HEK293T (cell line): ENCODE measurements at regions not wholly inside any gene's neighbourhood (a gene's known extent, or its start where the extent isn't known, plus 50 kb on each side); places are given as distances from the start of the nearest gene placed in this dataset.
"Not testable (repeated sequence)": the region's sequence is repeated elsewhere in the genome, so short reads cannot be mapped to it uniquely, and the experiment has no call there.

Experiments used
- CTCF ChIA-PET: fragments of 350-600 bp; formaldehyde crosslinking; extraction: SDS; loops from one replicate; lab custom pipeline; 2021; ENCODE audit warnings: antibody characterized with exemption, inconsistent platforms; lab: Yijun Ruan, JAX
- POLR2A ChIA-PET: fragments of 350-600 bp; formaldehyde crosslinking; extraction: SDS; loops from one replicate; lab custom pipeline; 2020; ENCODE audit warnings: antibody characterized with exemption, inconsistent platforms; lab: Yijun Ruan, JAX
- DNase-seq: peaks from one replicate; pipeline ENCODE4 v3.0.0; 2012; ENCODE audit warnings: mixed read lengths; ENCODE audit errors: extremely low spot score
- ARNT ChIP-seq: fragments of 450-650 bp; IDR thresholded peaks from 2 replicates; pipeline ENCODE4 v1.6.1; 2017; ENCODE audit warnings: mild to moderate bottlenecking
- BHLHE40 ChIP-seq: fragments of 450-650 bp; IDR thresholded peaks from 2 replicates; pipeline ENCODE4 v1.6.1; 2016; ENCODE audit warnings: mild to moderate bottlenecking, moderate library complexity, borderline replicate concordance
- CTBP1 ChIP-seq: fragments of 450-650 bp; IDR thresholded peaks from 2 replicates; pipeline ENCODE4 v1.6.1; 2016; ENCODE audit warnings: borderline replicate concordance
- ELF4 ChIP-seq: fragments of 450-650 bp; IDR thresholded peaks from 2 replicates; pipeline ENCODE4 v1.6.1; 2017; ENCODE audit warnings: antibody characterized with exemption
- FOXA1 ChIP-seq: fragments of 450-650 bp; IDR thresholded peaks from 2 replicates; pipeline ENCODE4 v1.6.1; 2016; ENCODE audit warnings: mild to moderate bottlenecking
- FOXK2 ChIP-seq: fragments of 450-650 bp; IDR thresholded peaks from 2 replicates; pipeline ENCODE4 v1.6.1; 2016; ENCODE audit warnings: mild to moderate bottlenecking
- FOXM1 ChIP-seq: fragments of 450-650 bp; IDR thresholded peaks from 2 replicates; pipeline ENCODE4 v1.6.1; 2017; ENCODE audit warnings: mild to moderate bottlenecking, borderline replicate concordance
- L3MBTL2 ChIP-seq: fragments of 450-650 bp; conservative IDR thresholded peaks from 2 replicates; pipeline ENCODE4 v1.6.1; 2016; ENCODE audit warnings: mild to moderate bottlenecking
- LEF1 ChIP-seq: fragments of 450-650 bp; IDR thresholded peaks from 2 replicates; pipeline ENCODE4 v1.6.1; 2017; ENCODE audit warnings: mild to moderate bottlenecking, borderline replicate concordance
- NFRKB ChIP-seq: fragments of 450-650 bp; IDR thresholded peaks from 2 replicates; pipeline ENCODE4 v1.6.1; 2016; ENCODE audit warnings: mild to moderate bottlenecking, moderate library complexity
- PKNOX1 ChIP-seq: fragments of 450-650 bp; IDR thresholded peaks from 2 replicates; pipeline ENCODE4 v1.6.1; 2016
- SP1 ChIP-seq: fragments of 450-650 bp; IDR thresholded peaks from 2 replicates; pipeline ENCODE4 v1.6.1; 2017
- SUZ12 ChIP-seq: fragments of 450-650 bp; IDR thresholded peaks from 2 replicates; pipeline ENCODE4 v1.6.1; 2016; ENCODE audit warnings: mild to moderate bottlenecking
- TARDBP ChIP-seq: fragments of 450-650 bp; IDR thresholded peaks from 2 replicates; pipeline ENCODE4 v1.6.1; 2016
- ZNF384 ChIP-seq: fragments of 450-650 bp; IDR thresholded peaks from 2 replicates; pipeline ENCODE4 v1.6.1; 2016

GRCh38 chr11:69205743-69206612, 50.2 kb downstream of the SMIM38 start:
- POLR2A ChIA-PET = no interaction called here
- DNase-seq = no peak
- CTCF ChIA-PET = interaction anchor here (0.8 kb wide), 1 partner anchor 605 kb away, joined by 3 read pairs; no protein-coding TSS in a partner anchor
- TF ChIP-seq ARNT (no peak), FOXK2 (no peak), CTBP1 (no peak), BHLHE40 (no peak), SP1 (no peak), NFRKB (no peak), SUZ12 (no peak), L3MBTL2 (no peak), FOXA1 (no peak), PKNOX1 (no peak), ZNF384 (no peak), LEF1 (no peak), ELF4 (no peak), FOXM1 (no peak)

GRCh38 chr11:69206613-69206965, 50.9 kb downstream of the SMIM38 start:
- CTCF ChIA-PET, DNase-seq, POLR2A ChIA-PET: not testable (repeated sequence)

GRCh38 chr11:69207165-69207889, 51.6 kb downstream of the SMIM38 start:
- TF ChIP-seq LEF1 = no peak
- no peak for TF ChIP-seq SP1
- TF ChIP-seq TARDBP = no peak
- TF ChIP-seq NFRKB = no peak
- TF ChIP-seq FOXA1 = no peak
- TF ChIP-seq SUZ12 = no peak
- TF ChIP-seq PKNOX1 = no peak
- no peak for TF ChIP-seq ELF4
- no peak for TF ChIP-seq ZNF384
- TF ChIP-seq FOXK2 = no peak
- POLR2A ChIA-PET = no interaction called here
- no peak for DNase-seq
- CTCF ChIA-PET = interaction anchor here (0.6 kb wide), 1 partner anchor 77 kb away, joined by 3 read pairs; no protein-coding TSS in a partner anchor

- no peak for DNase-seq
- no peak for TF ChIP-seq ARNT
- CTCF ChIA-PET = interaction anchor here (0.6 kb wide), 1 partner anchor 78 kb away, joined by 3 read pairs; no protein-coding TSS in a partner anchor
Observed at GRCh38 chr11:69208190-69209037, 52.7 kb downstream of the SMIM38 start.

GRCh38 chr11:69209038-69209350, 53.3 kb downstream of the SMIM38 start:
- TF ChIP-seq FOXA1 = no peak
- no peak for TF ChIP-seq ARNT
- TF ChIP-seq TARDBP = no peak
- TF ChIP-seq ZNF384 = no peak
- no peak for TF ChIP-seq PKNOX1
- CTCF ChIA-PET = no interaction called here
- POLR2A ChIA-PET = no interaction called here
- no peak for DNase-seq

More at GRCh38 chr11:69208190-69209037, 52.7 kb downstream of the SMIM38 start:
- POLR2A ChIA-PET = no interaction called here

GRCh38 chr11:69209421-69210309, 53.9 kb downstream of the SMIM38 start:
- POLR2A ChIA-PET = no interaction called here
- TF ChIP-seq L3MBTL2 (no peak), FOXM1 (no peak), BHLHE40 (no peak)
- CTCF ChIA-PET = no interaction called here
- no peak for DNase-seq
